HG03280 (cell line): ENCODE measurements at regions not wholly inside any gene's neighbourhood (a gene's known extent, or its start where the extent isn't known, plus 50 kb on each side); places are given as distances from the start of the nearest gene placed in this dataset.

Experiments
- ATAC-seq: cut with Tn5 transposase; IDR thresholded peaks from one replicate; pipeline ENCODE4 v1.9.1; 2021; ENCODE audit warnings: mild to moderate bottlenecking, moderate library complexity; ENCODE audit not compliant: unreplicated experiment

DNA sequence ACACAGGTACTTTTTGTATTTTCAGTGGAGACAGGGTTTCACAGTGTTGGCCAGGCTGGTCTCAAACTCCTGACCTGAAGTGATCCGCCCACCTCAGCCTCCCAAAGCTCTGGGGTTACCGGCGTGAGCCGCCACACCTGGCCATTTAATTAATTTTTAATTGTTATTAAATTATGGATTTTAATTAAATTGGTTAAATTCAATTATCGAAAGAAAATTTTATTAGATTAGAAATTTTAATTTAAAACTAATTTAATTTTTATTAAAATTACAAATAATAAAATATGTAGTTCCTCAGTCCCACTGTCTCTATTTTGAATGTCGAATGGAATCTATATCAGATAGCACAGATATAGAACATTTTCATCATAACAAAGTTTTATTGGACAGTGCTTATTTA lies 416.5 kb downstream of the GABRG2 start:
- ATAC-seq: no peak

GRCh38 chr5:162484986-162485385 lies 417.4 kb downstream of the GABRG2 start:
- no peak for ATAC-seq

GRCh38 chr5:162485666-162486292 lies 418.2 kb downstream of the GABRG2 start:
- no peak for ATAC-seq

DNA sequence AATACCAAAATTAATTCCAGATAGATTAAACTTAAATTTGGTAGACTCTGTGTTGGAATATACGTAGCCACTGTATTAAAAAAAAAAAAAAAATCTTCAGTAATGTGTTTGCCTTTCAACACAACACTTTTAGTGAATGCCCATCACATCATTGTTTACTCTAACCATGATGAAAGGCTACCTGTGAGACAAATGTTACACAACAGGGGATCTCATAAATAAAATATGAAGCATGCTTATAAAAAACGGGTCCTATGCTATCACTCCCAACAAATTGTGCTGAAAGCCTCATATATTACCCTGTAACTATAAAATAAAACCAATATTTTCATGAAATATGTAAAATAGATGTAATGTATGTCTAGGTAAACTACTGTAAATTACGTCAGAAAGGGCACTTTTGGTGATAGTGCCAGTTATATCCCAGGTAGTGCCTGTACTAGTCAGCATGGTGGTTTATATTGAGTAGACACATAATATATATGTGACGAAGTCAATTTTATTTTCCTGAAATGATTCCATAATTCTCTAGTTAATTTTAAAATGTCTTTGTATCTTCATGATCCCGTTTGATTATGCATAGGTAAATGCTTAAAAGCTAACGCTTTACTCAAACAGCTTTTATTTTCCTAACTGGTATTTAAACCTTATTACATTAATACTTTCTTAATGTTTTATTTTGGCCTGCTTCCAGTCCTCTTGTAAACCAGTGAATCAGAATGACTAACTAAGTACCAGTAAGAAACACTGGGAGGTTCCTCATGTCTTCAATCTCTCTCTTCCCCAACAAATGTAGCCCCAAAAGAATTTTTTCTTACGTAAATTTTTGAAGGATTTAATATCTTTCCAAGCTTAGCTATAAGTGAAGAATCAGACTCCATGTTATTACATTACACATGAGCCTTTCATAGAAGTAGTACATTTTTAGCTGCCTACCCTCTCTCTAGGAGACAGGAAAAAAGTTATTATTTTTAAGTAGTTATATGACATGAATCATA lies 420.3 kb downstream of the GABRG2 start:
- ATAC-seq: no peak

DNA sequence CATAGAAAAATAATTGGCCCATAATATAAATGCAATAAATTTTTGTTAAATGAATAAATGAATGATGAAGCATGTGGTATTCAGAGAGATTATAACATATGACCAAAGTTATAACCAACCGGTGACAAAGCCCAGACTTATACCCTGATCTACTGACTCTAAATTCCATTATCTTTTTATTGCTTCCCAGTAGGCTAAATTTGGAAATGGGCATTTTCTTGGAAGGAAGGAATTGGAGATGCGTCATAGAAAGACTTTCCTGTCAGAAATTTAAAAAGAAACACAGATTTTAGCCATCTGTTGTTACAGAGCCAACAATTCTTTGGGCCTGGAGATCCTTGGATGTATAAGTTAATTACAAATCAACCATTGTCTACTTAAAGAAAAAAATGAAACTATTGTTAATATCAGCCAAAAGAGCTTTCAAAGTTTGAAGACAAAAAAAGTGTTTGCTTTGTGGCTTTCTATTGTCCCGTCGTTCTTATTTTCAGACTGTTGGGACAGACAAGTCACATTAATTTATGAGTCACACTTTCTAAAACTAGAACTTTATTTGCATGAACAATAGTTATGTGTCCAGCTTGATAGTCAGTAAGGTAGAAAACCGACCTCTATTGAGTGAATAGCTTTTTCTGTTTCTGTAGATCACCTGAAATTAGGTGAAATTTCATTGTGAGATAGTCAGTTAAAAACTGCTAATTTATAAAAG lies 428.7 kb downstream of the GABRG2 start:
- no peak for ATAC-seq

- ATAC-seq: peak; percentile 44
These were observed 429.9 kb downstream of the GABRG2 start for GRCh38 chr5:162497455-162497854.

DNA sequence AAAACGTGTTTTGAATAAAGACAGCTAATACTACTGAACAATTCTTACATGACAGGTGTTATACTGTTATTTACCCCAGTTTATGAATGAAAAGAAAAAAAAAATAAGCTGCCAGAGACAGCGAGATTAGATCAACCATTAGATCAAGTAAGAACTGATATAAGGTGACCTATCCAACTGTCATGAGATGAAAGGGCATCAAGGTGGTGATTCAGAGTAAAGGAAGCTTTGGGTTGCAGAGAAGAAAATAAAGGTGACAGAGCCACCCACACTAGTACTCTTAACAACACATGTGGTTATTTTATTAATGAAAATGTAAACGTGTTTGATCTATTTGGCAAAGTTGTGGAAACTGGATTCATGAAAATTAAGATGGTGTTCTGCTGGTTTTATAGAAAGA lies 435.2 kb downstream of the GABRG2 start:
- no peak for ATAC-seq

DNA sequence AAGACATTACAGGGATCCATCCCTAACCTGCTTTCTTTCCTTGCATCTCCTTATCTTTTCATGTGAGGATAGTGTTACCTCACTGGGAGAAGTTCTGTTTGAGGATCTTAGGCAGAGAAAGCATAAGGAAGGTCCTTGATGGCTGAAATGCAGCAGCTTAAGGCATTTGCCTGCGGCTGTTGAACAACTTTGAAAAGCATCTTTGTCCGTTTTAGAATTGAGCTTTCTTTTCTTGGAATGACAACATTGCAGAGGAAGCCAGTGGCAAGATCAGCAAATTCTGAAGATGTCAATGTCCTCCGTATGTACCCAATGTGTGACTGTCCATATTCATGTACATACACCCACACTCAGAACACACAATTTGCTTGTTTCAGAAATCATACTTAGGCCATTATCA lies 436.2 kb downstream of the GABRG2 start:
- ATAC-seq: no peak

DNA sequence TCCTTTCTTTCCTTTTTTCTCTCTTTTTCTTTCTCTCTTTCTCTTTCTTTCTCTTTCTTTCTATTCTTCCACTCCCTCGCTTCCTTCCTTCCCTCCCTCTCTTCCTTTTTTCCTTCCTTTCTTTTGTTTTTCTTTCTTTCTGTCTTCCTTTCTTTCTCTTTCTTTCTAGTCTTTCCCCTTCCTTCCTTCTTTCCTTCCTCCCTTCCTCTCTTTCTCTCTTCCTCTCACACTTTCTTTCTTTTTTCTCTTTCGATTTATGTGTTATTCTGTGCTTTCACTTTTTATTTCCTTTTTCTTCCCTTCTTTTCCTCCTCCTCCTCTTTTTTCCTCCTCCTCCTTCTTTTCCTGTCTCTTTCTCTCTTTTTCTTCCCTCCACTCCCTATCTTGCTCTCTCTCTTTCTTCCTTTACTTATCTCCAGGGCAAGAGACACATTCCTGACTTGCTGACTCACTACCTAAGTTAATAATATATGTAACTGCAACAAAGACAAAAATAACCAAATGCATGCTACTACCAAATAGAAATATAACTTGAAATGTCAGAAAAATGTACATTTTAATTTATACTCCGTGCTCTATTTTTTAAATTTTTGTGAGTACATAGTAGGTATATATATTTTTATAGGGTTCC lies 445.5 kb downstream of the GABRG2 start:
- ATAC-seq: no peak

- no peak for ATAC-seq
These were observed 446.5 kb downstream of the GABRG2 start for GRCh38 chr5:162514116-162514515.

DNA sequence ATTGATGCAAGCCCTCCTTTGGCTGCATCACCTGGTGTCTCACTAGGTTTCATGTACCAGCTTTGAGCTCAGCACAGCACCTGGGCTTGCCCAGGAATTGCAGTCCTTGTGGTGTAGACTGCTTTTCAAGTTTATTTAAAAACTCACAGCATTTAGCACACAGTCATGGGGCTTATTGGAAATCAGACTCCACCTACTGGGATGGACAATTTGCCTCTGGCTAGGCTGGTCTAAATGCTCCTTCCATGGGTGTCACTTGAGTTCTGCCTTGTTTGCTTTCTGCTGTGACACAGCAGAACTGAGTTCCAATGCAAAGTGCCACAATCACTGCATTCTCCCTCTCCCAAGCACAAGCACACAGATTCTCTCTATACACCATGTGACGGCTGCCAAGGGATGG lies 453.3 kb downstream of the GABRG2 start:
- ATAC-seq: no peak

GRCh38 chr5:162529209-162529608 lies 461.6 kb downstream of the GABRG2 start:
- no peak for ATAC-seq

DNA sequence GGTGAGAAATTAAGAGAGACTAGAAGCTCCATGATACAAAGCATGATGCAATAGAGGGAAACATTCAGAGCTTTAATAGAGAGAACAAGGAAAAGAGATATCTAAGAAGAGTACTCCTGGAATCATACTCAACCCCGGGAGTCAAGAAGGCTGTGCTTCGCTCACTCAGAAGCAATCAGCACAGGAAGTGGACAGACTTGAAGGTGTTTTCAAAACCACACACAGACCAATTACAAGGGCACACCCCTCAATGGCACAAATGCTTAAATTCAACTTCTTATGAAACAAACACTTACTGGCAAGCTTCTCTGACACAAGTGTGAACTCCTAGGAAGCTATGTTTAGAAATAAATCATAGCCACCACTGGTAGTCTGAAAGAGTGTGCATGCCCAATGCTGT lies 462.3 kb downstream of the GABRG2 start:
- no peak for ATAC-seq

DNA sequence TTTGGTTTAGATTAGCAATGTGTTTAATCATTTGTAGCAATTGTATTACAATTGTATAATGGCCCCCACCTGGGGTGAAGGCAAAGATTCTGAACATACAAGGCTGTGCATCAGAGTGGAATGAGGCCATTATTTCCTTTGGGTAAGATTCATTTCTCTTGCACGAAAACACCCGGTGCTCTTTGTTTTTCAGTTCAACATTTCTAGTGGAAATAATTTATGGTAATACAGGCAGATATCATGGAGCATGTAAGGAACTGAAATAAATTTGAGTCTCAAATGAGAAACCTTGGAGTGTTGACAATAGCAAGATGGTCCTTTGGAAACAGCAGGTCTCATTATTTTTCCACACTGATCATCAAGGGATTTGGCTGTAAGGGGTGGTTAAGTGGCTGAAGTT lies 475.9 kb downstream of the GABRG2 start:
- no peak for ATAC-seq

- no peak for ATAC-seq
These were observed 477.3 kb downstream of the GABRG2 start for GRCh38 chr5:162544905-162545304.

GRCh38 chr5:162550236-162550635 lies 482.7 kb downstream of the GABRG2 start:
- no peak for ATAC-seq

- ATAC-seq: no peak
These were observed 490.5 kb downstream of the GABRG2 start for GRCh38 chr5:162558120-162558519.

- ATAC-seq: no peak
These were observed 500.1 kb downstream of the GABRG2 start for GRCh38 chr5:162567644-162568043.

DNA sequence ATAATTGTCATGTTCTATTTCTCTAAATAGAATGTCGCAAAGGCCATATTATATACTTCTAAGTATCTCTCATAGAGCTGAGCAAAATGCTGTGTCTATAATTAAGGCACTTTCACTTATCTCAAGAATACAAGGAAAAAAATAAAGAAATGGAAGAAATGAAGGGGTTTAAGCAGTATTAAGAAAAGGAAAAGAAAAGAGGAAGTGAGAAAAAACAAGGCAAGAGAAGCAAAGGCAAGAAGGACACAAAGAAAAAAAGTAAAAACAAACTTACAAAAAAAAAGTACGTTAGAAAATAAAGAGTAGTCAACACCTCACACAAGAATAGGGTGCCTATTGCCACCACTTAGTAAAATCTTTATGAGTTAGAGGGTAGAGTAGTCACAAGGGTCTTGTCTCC lies 506.2 kb downstream of the GABRG2 start:
- ATAC-seq: no peak

DNA sequence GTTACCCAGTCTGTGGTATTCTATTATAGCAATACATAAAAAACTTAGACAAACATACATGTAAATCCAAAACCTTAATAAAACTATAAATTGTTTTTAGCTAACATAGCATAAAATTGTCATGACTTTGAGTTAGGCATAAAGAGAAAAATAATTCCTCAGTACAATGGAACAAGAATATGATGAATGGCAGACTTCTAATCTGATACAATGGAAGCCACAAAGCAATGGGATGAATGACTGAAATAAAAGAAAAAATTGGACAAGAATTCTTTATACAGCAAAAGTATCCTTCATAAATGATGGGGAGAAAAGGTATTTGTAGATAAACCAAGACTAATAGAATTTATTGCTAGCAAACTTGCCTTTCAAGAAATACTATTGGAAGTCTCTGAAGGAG lies 524.2 kb downstream of the GABRG2 start:
- ATAC-seq: no peak

DNA sequence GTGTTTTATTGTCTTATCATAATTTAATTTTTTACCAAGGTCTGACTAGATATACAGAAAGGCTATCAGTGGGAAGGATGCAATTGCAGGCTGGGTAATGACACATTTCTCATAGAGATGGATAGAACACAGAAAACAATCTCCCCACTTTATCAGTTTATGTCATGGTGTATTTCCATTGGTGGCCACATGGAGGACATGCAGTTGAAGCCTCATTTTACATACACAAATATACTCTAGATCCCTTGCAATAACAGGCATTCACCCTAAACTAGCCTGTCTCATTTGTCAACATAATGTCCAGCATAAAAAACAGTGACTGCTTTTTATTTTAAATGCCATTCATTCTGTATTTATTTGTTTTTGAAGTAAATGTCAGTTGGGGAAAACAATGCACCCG lies 526.3 kb downstream of the GABRG2 start:
- no peak for ATAC-seq
